NK-92 treated with Interleukin-12 subunit alpha and Interleukin-12 subunit beta, amount 100 ng/mL, for 24 hours (cell line): ENCODE measurements at regions not wholly inside any gene's neighbourhood (a gene's known extent, or its start where the extent isn't known, plus 50 kb on each side); places are given as distances from the start of the nearest gene placed in this dataset.
"Not testable (repeated sequence)": the region's sequence is repeated elsewhere in the genome, so short reads cannot be mapped to it uniquely, and the experiment has no call there.

Source experiments
- DNase-seq: peaks from one replicate; lab custom pipeline; 2025; lab: John Stamatoyannopoulos, UW

DNA sequence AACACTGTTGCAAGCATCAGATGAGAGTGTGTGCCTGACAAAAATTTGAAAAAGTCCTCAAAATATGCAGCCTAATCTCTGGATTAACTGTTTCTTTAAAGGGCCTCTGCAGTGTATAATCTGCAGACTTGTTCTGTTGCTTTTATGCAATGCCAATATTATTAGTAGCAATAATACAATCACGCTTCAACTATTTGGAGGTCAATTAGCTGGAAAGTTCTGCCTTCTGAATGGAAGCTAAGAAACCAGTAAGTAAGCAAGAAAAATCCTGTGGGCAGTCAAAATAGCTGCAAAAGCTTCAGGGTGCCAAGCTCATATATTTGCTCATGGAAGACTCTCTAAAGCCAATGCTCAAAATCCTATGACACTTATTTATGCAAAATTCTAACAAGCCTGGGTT lies 153.2 kb upstream of the NR2F2 start:
- DNase-seq = no peak

DNA sequence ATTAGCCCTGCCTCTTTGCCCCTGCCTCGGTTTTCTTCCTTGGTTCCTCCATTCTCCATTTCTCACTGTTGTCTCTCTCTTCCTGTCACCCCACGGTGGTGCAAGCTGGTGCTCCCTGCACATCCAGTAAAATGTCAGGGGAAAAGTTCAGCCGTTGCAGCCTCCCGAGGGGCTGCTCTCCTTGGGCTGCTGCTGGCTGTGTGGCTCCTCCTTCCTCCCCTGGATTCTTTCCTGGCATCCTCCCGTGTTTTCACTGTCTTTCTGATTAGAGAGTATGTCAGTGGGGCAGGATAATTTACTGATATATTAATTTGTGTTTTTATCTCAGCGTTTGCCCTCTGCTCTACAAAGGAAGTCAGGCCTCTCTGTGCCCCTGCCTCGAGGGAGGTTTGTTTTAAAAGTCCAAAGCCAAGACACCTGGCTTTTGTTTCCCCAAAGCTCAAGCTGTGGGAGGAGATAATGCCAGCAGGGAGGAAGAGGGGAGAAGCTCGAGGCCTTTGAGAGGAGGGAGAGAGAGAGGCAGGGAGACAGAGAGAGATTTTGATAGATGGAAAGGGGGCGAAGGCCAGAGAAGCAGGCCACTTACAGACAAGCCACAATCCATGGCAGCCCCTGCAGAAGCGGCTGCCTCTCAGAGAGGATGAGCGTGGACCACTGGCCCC lies 150.3 kb upstream of the NR2F2 start:
- no peak for DNase-seq

DNA sequence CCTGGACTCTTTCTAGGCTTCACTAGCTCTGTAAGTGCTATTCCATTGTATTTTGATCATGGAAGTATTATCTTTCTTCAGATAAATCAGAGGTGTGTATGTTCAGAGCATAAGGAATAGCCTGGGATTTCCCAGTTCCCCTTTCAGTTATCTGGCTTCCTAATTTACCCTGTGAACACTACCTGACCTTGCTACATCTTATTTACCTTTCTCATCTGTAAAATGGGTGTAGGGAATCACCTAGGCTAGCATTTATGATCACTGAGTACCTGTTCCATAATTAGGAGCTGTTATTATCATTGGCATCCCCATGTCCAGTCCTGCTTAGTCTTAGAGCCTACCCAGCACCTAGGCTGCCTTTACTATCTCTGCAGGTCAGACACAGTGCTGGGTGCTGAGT lies 149.3 kb upstream of the NR2F2 start:
- no peak for DNase-seq

DNA sequence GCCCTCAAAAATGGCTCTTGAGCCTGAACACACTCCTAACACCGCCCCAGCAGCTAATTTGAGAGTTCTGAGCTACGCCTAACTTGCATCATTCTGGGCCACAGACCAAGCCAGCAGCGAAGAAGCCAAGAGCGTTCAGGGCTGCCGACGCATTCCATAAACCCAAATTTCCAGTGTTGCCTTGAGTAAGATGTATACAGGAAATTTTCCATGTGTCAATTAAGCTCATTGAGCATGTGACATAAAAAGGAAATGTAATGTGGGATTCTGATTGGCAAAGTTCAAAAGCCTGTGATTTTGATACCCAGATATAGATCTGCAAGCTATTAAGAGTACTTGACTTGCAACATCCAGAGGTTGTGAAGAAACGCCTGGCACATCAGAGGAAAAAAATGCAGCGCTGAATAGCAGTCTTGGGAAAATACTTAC lies 148.6 kb upstream of the NR2F2 start:
- DNase-seq = no peak

DNA sequence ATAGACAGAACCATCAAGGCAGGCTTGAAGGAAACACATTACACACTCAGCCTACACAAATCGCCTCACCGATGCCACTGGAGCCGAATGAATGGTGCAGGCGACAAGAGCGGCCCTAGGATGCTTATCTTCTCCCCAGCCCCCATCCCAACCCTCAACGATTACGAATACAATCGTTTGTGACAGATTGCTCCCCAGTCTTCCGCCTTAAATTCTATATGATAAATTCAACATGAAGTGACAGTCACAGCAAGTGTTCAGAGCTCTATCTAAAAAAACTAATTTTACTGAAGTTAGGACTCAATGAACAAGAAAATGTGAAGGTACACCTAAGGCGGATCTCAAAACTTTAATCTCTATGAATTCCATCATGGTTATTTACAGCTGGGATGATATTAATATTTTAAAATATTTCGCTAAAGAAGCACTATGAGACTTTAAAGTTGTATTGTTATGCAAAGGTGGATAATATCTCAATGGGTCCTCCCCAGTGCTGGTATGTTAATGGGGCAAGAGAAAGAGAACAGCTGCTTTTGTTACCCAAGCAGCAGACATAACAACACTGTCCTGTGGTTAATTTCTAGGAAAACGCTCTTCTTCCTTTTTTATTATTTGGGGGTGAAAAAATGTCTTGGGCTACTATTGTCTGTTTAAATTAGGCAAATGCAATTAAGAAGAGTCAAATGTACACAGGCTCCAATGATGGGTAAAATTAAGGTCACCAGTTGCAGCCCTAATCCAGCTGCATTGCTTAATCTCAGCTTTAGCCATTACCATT lies 147.6 kb upstream of the NR2F2 start:
- no peak for DNase-seq

DNA sequence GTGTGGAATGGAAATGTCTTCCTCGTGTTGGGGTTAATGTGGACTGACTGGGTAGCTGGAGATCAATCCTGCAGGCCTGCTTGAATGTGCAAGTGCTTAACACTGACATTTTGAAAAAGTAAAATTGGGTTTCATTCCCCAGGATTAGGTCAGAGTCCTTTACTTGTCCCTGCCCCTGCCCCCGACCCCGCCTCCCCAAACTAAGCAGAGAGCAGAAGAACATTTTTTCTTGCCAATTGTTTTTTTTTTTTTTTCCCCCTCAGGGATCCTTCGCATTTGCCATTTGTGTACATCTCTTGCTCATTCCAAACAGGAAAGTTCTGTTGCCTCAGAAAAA lies 147.0 kb upstream of the NR2F2 start:
- DNase-seq = no peak

DNA sequence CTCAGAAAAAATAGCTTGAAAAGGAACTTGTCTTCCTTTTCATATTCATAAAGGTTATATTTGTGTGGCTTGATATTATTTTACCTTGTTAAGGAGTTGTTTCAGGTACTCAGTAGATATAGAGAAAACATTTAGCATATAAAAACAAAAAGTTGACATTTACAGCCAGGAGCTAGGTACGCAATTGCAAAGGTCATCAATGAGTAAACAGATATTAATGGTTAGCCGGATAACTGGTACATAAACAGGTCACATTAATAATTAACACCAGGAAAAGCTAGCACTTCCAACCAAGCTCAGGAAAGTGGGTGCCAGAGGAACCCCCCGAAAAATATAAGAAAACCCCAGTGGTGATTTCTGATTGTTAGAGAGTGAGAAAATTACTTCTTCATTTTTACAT lies 146.6 kb upstream of the NR2F2 start:
- no peak for DNase-seq

DNA sequence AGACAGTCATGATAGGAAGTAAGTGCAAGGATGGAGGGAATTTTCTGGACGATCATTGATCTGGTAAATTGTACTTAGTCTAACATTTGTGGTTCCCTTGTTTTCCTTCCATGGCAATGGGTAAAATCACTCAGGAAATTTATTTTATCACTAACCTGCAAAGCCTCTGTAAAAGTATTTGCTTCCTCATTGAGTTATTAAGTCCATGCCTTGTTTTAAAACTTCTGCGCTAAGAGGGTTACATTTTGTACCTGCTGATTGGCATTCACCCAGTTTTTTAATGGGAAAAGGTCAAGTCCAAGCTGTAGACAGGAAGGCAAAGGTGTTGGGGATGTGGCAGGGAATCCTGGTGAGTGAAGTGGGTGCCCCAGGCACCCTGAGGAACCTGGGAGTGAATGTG lies 146.2 kb upstream of the NR2F2 start:
- DNase-seq = no peak

DNA sequence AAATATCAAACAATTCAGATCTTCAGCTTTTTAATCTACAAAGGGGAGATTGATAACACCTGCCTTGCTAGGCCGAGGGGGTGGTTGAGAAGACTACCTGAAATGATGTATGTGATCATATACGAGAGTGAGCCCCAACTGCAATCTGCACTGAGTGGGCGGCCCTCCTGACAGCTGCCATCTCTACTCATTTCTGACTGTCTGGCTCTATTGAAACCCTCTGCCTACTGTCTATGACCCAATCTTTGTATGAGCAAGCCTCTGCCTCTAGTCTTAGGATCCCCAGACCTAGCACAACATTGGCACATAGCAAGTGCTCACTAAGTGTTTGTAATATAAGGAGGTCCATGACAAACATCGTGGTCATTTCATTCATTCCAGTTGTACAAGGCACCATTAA lies 144.4 kb upstream of the NR2F2 start:
- no peak for DNase-seq

DNA sequence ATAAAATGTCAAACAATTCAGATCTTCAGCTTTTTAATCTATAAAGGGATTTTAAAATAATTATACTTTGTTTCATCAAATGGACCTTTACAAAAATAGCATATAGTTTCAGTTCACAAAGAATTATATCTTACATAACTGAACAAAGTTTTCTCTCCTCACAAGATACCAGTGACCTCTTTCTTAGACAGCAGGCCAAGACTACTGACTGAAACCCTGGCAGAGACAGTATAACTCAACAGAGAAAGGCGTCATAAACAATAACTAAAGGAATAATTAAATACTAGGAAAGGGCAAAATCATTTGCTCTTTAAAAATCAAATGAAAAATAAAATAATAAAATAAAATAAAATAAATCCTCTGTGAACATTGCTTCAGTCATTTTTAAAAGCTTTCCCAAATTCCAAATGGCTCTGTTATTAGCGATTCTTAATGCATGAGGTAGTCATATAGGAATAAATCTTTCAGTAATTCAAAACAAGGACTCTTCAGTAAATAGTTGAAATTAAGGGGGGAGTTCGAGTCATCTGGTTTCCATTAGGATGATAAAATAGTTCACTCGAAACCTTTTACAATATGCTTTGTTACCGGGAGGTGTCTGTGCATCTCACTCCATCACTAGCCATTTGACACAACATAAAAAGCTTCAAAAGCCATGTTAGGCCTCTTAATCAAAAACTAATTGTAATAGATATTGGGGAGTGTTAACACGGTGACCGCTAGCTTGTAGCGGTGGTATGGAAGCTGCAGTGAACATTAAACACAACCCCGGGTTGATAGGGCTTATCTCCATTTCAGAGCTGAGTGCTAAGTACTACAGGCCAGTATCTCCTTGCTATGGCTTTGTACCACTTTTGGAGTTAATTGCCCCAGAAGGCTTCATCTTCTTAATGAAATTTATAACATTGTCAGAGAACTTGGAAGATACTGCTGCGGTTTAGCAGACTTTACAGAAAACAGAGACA lies 142.9 kb upstream of the NR2F2 start:
- DNase-seq = no peak

DNA sequence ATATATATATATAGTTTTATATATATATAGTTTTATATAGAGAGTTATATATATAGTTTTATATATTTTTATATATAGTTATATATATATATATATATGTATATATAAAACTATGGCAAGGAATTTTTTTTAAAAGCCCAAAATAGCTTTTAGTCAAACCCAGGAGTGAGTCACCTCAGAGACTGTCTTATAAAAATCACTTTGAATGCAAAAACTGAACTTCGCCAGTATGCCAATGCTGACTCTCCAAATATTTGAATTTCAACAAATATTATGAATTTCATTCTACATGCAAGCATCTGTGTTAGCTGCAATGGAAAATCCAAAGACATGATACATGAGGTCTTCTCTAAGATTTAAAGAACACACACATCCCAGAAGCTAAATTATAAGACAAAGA lies 132.8 kb upstream of the NR2F2 start:
- no peak for DNase-seq

DNA sequence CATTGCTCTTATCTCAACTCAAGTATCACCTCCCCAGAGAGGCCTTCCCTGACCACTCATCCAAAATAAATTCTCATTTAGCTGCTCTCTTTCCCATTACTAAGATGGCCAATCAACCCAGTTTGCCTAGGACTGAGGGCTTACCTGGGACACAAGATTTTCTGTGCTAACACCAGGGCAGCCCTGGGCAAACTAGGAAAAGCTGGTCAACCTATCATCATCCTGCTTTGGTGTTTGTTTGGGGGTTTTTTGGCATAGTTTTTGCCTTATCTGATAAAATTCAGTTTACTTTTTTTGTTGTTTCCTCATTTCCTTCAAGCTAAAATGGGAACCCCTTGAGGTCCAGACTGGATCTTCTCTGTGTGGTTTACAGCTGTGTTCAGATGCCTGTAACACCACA lies 131.4 kb upstream of the NR2F2 start:
- no peak for DNase-seq

DNA sequence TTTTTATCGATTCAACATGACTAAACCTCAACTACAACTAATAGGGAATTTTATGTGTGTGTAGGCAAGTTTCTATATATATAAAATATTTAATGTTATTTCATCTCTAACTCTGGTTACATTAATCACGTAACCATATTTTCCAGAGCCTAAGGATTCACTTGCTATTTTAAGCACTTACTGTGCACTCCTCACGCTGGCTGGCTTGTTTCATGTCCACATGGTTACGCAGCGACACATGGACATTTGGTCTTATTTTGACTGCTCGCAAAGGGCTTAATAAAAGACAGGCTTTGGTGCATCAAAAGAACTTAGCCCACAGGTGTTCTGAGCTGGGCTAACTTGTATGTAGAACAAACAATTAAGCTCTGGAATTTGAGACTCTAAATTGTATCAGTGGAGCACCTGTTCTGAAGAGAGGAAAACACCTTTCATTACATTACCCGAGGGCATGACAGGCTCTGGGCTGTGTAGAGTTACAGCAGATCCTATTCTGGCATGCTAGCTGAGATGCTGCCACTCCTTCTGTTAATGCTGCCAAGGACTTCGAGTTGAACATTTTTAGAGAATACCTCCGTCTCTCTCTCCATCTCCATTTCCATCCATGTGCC lies 130.0 kb upstream of the NR2F2 start:
- no peak for DNase-seq

DNA sequence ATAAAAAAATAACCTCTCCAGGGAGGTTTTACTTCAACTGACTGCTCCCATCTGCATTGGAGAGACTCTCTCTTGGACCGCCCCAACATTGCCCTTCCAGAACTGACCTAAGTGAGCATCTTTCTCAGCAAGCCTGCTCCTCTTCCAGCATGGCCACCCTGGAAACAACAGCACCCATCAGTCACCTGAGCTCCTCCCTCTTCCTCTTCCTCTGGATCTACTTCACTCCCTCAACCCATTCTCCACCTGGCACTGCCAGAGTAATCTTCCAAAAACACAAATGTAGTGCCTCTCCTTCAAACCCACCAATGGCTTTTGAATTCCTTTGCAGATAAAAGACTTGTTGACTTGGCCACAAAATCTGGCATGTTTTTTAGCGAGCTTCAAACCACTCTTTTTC lies 128.8 kb upstream of the NR2F2 start:
- no peak for DNase-seq

DNA sequence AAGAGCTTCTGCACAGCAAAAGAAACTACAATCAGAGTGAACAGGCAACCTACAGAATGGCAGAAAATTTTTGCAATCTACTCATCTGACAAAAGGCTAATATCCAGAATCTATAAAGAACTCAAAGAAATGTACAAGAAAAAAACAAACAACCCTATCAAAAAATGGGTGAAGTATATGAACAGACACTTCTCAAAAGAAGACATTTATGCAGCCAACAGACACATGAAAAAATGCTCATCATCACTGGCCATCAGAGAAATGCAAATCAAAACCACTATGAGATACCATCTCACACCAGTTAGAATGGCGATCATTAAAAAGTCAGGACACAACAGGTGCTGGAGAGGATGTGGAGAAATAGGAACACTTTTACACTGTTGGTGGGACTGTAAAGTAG lies 124.9 kb upstream of the NR2F2 start:
- not testable (repeated sequence) for DNase-seq

DNA sequence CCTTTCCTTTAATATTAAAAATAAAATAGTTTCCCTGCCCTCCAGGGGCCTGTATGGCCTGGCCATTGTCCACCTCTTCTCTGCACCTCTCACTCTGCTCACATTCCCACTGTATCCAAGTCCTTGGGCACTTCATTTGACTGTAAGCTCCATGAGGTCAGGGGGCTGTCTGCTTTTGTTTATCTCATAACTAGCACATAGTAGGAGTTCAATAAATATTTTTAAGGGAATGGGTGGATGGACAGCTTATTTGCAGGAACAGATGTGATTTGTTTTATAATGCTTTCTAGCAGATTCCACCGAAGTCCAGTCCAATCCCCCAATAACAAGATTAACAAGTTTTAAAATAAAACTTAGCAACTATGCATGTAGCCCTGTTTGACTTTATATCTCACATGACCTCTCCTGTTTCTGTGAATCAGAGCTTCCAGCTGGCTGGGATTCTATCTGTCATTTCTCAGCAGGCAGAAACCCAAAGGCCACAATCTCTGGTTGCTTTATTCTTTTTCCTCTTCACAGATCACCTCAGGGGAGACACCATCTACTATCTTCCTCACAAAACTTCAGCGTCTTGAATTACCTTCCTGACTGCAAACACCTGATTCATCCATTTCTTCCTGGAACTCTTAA lies 123.0 kb upstream of the NR2F2 start:
- no peak for DNase-seq

DNA sequence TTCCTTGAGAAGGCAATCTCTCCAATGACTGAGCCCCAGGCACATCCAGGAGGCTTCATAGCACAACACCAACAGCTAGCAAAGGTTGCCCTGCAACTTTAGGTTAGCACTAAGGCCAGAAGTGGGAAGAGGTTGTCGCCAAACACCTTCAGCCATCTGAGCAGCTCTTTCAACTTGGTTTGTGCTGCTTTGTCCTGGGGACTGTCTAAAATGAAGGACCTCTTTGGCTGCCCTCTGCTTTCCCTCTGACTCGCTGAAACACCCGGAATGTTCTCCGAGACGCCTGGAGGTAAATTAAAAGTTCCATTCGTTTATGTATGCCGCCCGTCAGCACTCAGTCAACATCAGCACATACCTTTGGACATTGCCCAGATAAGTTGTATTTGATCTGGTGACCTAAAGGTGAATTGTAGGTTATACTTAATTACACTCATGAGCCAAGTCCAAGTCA lies 121.2 kb upstream of the NR2F2 start:
- no peak for DNase-seq

DNA sequence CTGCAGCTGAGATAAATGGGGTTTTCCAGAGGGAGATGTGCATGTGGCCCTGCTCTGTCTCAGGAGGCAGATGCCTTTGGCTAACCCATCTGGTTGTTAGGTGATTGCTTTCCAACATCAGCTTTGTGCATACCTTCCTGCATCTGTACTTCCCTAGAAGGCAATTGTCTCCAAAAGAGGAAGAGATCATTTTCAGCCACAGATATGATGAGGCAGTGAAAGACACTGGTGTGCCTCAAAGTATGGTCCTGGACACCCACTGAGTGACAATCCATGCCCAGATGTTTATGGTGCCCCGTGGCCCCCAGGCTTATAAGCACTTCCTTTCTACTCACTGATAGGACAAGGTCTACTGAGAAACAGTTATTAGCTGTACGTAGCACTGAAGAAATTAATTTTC lies 117.5 kb upstream of the NR2F2 start:
- no peak for DNase-seq

DNA sequence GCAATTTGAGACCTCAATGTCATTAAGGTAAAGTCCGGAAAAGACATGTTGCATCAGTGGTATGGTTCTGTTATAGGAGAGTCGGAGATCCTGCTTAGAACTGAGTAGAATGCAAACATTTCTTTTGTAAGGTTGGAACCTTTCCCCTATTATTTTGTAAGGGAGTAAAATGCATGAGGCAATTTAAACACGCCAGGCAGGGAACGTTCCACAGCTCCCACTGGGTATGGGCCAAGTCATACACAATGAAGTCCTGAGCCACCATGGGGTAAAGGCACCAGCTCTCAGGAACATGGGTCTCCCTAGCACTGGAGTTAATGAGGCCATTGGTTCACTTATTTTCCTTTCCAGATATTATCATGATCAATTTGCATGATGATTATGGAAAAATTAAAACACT lies 116.6 kb upstream of the NR2F2 start:
- DNase-seq = no peak

DNA sequence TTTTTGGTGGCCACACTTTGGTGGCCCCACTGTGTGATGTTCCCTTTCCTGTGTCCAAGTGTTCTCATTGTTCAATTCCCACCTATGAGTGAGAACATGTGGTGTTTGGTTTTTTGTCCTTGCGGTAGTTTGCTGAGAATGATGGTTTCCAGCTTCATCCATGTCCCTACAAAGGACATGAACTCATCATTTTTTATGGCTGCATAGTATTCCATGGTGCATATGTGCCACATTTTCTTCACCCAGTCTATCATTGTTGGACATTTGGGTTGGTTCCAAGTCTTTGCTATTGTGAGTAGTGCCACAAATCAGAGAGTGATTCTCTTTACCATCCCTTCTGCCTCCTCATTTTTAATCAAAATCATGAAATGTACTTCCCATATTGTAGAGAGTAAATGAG lies 114.0 kb upstream of the NR2F2 start:
- DNase-seq = not testable (repeated sequence)

DNA sequence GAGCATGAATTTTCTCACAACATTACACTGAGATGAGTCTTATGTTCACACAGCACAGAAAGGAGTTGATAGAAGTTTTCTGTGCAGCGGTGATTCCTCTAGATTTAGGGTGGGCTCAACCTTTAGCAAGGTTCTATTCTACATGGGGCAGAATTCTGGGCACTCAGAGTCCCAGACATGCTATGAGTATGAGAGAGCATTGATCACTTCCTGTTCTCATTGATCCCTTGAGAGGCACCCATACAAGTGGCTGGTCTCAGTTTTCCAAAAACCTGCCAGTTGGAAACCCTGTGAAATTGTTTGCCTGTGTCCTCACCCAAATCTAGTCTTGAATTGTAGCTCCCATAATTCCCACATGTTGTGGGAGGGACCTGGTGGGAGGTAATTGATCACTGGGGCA lies 112.5 kb upstream of the NR2F2 start:
- DNase-seq = no peak
